Choroid plexus epithelial cell (primary cell): ENCODE measurements at regions not wholly inside any gene's neighbourhood (a gene's known extent, or its start where the extent isn't known, plus 50 kb on each side); places are given as distances from the start of the nearest gene placed in this dataset.

ENCODE experiments used
- DNase-seq: peaks from one replicate; pipeline ENCODE4 v3.0.0-alpha.2; 2010; ENCODE audit warnings: low read depth
- H3K4me3 ChIP-seq: 2 replicates; pipeline ENCODE4 v1.5.1; 2011; ENCODE audit warnings: low read depth, mild to moderate bottlenecking, control low read depth, low read length, moderate library complexity
- TF ChIP-seq, protein P1 (sequence below): conservative IDR thresholded peaks from 2 replicates; pipeline ENCODE4 v1.5.1; 2011; ENCODE audit warnings: low read depth, mild to moderate bottlenecking, control low read depth, inconsistent platforms, low read length, moderate library complexity

DNA sequence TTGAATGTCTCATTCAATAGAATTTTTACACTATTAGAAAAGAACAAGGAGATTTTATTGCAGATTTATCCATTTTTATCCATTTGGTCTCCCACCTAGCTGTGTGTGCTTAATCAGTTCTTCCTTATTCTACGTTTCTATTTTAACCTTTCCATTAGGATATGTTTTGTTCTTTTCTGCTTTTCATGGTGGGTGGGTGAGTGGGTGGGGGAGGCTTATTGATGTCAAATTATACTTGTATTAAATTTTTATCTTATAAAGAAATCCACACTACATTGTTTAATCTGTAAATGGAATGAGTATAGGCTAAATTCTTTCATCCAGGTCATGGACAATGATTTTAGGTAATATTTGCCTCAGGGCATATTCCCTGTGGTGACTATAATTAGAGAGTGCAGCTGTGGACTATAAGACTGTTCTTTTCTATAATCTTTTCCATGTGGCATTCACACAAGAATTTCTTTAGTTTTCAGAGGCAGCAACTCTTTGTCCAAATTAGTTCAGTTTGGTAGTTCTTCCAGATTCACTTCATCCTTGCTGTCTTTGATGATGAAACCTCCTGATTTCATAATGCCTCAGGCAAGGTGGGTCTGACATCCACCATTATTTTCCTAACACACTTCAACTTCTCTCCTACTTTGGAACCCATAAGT, 2451.8 kb downstream of the PCDH7 start:
- TF ChIP-seq, protein P1, sequence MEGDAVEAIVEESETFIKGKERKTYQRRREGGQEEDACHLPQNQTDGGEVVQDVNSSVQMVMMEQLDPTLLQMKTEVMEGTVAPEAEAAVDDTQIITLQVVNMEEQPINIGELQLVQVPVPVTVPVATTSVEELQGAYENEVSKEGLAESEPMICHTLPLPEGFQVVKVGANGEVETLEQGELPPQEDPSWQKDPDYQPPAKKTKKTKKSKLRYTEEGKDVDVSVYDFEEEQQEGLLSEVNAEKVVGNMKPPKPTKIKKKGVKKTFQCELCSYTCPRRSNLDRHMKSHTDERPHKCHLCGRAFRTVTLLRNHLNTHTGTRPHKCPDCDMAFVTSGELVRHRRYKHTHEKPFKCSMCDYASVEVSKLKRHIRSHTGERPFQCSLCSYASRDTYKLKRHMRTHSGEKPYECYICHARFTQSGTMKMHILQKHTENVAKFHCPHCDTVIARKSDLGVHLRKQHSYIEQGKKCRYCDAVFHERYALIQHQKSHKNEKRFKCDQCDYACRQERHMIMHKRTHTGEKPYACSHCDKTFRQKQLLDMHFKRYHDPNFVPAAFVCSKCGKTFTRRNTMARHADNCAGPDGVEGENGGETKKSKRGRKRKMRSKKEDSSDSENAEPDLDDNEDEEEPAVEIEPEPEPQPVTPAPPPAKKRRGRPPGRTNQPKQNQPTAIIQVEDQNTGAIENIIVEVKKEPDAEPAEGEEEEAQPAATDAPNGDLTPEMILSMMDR: no peak

DNA sequence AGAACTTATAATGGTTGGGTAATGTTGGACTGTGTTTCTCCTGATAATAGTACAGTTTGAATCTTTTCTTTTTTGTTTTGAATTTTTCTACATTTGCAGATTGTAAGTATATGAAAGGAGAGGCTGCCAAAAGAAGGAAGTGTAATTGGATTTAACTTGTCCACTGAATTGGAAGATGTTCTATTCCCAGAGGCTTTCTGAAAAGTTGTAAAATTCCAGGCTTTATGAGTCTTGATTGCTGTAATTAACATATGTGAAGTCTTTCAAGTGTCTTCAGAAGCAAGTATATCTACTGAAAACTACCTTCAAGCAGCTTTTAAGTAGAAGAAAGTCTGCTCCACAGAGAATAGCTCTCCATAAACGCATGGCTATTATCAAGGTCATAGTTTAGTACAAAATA, 2456.4 kb downstream of the PCDH7 start:
- H3K4me3 ChIP-seq: no peak overlapping the region
- TF ChIP-seq, protein P1: no peak
- DNase-seq: no peak

More for the DNA sequence above, 2451.8 kb downstream of the PCDH7 start:
- no peak for DNase-seq
- no peak overlapping the region for H3K4me3 ChIP-seq

DNA sequence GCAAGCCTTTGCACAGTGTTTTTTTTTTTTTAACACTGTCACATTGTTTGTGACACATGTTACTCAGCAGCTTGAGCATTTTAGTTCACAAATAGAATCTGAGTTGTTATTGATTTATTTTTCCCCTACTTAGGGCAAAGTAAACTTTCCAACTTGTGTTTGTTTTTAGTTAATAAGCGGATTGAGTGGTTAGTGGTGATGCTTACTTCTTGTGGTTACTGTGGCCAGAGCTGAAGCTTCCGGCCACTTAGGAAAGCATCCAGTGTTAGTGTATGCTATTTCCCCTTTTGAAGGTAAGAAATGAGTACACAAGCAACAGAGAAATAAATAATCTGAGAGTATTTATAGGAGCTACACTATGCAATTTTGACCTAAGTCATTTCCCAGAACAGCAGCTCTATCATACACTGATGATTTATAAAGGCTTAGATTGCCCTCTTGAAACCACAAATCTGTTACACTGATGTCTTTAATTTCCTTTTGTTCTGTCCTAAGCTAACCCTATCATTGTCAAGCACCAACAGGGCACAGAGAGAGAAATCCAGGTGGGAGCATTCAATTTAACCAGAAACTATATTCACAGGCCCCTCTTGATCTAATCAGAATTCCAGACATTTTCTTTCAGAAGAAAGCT, 2464.6 kb downstream of the PCDH7 start:
- no peak for DNase-seq
- TF ChIP-seq, protein P1: no peak
- H3K4me3 ChIP-seq: no peak overlapping the region

DNA sequence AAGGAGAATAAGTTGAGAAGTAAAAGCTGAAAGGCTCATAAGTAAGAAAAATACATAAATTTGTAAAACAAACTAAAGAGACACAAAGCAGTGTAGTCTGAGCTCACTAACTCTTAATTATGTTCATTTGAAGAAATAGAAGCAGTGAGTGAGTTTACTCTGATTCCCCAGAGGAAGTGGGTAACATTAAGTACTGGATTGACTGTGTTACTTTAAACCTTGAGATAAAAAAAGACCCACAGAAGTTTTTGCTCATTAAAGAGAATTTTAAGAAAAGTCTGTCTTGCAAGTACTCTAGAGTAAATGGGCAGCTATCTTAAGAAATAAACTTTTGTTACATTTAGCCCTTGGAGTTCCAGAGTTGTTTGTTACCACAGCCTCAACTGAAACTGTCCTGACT, 2466.9 kb downstream of the PCDH7 start:
- no peak for DNase-seq
- TF ChIP-seq, protein P1: no peak
- H3K4me3 ChIP-seq: no peak overlapping the region

DNA sequence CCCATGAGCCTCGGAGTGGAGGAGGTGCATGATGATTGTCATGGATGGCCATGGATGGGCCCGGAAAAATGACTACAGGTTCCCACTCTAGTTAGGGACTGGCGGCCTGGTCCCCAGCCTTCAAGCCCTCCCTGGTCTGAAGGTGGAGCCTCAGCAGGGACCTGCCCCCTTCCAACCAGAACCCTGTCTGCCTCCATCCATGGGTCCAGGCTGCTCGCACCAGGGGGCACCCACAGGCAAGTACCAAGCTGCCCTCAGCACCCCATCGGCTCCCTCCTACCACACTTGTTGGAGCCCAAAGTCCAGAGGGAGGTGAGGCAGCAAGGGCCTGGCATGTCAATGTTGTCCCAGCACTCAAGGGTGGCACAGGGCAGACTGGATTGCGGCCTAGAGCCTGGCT, 2468.6 kb downstream of the PCDH7 start:
- TF ChIP-seq, protein P1: no peak
- no peak for DNase-seq
- no peak overlapping the region for H3K4me3 ChIP-seq

DNA sequence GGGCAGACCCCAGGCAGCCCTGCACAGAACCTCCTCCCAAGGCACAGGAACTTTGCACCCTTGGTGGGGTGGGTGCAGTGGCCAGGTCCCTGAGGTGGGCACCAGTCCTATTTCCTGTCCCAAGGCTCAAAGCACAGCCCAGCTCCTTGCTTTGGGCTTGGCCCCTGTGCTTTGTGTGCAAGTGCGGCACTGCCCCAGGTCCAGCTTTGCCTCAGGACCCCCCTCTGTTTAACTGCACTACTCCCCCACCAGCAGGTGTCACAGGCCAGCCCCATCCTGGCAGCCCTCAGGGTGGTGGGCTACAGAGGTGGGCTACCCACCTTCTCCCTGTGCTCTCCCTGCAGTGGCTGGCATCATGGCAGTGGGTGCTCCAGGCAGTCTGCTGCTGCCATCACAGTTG, 2469.0 kb downstream of the PCDH7 start:
- no peak for DNase-seq
- TF ChIP-seq, protein P1: no peak
- no peak overlapping the region for H3K4me3 ChIP-seq

DNA sequence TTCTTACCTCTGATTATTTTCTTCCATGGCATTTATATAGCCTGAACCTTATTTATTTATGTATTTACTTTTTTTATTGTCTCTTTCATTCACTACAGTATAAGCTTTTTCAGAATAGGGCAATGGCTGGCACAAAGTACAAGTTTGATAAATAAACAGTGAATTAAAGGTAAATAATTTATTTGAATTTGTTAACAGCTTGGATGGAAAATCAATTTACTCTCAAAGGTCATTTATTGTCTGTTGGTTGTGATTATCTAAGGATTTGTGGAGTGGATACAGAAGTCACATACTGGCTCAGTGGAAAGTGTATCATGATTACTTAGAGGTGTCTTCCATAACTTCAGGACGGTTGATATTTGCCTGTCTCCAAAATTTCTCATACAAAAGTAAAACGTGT, 2472.9 kb downstream of the PCDH7 start:
- TF ChIP-seq, protein P1: no peak

More for the DNA sequence above, 2472.9 kb downstream of the PCDH7 start:
- H3K4me3 ChIP-seq: no peak overlapping the region
- DNase-seq: no peak
